HG03565 (cell line): ENCODE measurements at regions not wholly inside any gene's neighbourhood (a gene's known extent, or its start where the extent isn't known, plus 50 kb on each side); places are given as distances from the start of the nearest gene placed in this dataset.

Experiments used
- ATAC-seq: cut with Tn5 transposase; IDR thresholded peaks from one replicate; pipeline ENCODE4 v1.9.1; 2021; ENCODE audit warnings: mild to moderate bottlenecking, moderate library complexity; ENCODE audit not compliant: unreplicated experiment

DNA sequence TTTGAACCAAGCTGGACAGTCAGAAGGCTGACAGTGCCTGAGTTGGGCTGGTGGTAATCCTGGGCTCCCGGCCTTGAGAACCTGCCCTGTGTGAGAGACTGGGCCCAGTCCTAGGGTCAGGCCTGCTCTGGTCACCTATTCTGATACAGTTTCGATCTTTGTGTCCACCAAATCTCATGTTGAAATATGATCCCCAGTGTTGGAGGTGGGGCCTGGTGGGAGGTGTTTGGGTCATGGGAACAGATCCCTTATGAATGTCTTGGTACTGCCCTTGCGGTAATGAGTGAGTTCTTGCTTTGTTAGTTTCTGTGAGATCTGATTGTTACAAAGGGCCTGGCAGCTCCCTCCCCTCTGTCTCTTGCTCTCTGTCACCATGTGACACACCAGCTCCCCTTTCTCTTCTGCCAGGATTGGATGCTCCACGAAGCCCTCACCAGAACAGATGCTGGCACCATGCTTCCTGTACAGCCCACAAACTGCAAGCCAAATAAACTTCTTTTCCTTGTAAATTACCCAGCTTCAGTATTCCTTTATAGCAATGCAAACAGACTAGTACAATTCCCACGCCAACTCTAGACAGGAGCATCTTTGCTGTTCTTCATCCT is 111.8 kb upstream of the ZNF438 start:
- no peak for ATAC-seq

DNA sequence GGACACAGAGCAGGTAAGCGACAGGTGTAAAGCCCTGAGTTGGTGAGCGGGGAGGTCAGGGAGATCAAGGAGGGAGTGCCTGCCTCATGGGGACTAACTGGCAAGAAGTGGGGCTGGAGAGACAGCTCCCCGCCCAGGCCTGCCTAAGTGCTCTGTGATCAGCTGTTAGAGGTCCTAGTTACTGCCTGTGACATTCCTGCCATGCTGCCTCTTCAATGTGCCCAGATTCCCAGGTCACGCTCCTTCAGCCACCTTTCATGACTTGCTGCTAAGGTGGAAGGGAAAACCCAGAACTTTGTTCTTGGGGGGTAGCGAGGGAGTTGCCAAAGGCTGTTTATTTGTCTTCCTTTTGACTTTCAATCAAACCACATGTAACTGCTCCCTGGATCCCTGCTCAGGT is 114.3 kb upstream of the ZNF438 start:
- ATAC-seq, result no peak

DNA sequence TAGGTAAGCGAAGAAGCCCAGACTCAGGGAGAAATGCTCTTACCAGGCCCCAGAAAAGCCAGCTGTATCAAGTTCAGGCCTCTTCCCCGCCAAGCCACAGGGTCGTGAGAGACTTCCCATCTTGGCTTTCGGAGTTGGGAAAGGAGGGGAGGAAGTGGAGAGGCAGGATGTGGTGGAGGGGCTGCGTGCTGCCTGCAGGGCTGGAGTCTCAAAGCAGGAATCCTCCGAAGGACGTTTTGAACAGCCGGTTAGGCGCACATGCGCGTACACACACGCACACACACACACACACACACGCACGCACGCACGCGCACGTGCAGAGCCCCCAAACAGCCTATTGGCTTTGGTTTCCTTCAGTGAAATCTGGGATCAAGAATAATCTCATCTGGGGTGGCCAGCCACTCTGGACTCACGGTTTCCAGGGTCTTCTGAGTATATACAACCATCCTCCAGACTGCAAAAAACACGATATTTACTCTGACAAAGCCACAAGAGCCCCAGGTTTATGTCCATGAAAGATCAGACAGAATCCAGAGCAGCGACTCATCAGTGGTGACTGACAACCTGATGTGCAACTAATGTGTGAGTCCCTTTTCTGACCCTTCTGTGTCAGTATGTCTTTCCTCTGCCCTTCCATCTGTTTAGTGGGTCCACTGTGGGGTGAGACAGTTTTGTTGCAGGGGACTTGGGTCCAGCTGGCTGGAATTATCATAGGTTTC is 115.0 kb upstream of the ZNF438 start:
- ATAC-seq, result no peak

DNA sequence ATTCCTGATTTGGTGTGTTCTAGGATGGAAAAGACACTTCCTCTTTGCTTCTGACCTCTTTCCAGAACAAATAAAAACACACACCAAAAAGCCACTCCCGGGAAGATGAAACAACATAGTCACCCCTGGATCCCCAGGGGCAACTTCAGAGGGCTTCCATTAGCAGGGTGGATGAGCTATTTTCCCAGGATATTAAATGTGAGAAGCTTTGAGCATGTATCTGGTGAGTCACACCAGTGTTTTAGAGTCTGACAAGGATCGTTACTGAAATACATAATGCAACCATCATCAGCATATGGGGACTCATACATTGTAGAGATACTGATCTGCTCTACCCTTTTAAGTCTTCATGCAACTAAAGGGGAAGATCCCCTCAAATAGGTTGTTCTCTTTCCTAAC is 115.5 kb upstream of the ZNF438 start:
- no peak for ATAC-seq

DNA sequence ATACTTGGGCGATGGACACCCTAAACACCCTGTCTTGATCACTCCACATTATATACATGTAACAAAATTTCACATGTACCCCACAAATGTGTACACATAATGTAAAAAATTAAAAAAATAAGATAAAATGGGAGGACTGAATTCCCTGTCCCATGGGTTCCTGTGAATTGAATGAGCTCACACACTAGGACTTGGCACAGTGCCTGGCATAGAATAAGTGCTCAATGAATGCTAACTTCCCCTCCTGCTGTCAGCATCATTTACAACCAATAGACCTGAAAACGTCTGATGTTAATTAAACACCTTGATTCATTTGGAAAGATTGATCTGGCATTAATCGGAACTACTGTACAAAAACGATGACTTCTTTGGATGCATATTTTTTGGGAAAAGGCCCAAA is 117.3 kb upstream of the ZNF438 start:
- no peak for ATAC-seq

DNA sequence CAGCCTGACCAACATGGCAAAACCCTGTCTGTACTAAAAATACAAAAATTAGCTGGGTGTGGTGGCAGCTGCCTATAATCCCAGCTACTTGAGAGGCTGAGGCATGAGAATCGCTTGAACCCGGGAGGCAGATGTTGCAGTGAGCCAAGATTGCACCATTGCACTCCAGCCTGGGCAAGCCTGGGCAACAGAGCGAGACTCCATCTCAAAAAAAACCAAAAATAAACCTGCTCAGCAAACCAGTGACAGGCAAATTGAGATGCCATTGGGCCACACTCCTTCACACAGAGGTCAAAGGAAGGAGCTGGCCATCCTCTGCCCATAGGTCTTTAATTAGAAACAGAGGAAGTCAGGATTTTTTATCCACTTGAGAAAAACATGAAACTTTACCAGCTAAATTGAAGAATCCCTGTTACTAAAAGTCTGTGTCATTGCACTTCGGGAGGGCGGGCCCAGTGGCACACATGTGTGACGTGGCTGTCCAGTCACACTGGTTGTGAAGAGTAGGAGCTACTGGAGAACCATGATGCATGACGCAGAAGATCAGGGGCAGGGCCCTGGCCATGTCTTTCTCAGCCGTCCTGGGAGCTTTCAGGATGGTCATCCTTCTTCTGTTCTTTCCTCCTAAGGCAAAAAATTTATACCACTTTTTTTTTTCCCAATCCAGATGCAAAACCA is 118.3 kb upstream of the ZNF438 start:
- no peak for ATAC-seq

DNA sequence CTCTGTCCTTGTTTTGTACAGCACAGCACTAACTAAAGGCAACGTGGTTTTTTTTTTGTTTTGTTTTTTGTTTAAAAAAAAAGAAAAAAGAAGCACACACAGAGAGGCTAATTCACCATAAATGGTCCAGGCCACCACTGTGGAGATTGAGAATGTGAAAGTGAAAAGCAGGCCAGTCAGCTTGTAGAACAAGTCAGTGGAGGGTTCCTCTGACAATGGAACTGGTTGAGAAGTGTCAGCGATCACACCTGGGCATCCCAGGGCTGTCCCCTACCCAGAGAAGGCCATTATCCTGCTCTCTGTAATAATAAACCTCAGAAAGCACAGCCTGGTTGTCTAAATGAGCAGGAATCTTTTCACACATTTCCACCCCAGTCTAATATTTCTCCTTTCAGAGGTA is 119.6 kb upstream of the ZNF438 start:
- ATAC-seq, result no peak

DNA sequence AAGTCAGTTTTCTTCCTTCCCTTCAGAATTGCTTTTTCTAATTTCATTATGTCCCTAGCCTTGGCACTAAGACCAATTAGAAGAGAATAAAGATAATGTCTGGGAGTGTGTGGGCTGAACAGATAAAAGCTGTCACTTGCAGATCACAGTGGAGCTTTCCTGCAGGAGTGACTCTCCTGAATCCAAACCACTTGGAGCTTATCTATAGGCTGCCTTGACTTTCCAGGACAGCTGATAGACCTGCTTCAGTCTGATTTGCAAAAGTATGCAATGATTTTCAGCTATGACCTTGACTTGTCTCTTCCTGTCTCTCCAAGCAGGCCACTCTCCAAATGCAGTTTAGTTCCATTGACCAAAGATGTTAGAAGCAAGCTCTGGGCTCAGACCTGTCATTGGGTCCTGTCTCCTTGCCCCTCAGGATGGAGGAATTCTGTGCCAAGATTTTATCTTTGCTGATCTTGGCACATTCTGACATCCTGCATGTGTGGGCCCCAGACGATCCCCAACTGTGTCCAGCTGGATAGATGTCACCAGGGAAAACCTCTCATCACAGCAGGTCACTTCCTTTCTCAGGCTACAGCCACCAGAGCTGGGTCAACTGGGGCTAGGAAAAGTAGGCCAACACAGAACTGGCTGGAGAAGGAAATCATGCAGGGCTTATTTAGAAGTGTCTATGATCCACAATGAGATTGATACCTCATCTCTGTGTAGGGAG is 120.9 kb upstream of the ZNF438 start:
- no peak for ATAC-seq

DNA sequence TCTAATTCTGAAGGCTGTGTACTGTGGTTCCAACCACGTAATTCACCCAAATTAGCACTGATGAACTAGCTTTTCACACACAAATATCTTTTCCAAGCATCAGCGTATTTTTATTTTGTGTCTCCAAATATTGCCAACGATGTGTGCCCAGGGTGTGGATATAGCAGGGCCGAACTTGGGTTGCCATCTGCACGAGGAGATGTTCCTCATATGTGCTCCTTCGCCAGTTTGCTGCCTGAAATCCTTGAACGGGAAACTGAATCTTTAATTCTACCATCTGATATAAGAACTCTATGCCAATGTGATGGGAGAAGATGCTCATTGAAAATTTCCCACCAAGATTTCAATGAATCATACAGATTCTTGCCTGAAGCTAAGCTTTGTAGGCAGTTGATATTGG is 121.5 kb upstream of the ZNF438 start:
- ATAC-seq, result no peak

DNA sequence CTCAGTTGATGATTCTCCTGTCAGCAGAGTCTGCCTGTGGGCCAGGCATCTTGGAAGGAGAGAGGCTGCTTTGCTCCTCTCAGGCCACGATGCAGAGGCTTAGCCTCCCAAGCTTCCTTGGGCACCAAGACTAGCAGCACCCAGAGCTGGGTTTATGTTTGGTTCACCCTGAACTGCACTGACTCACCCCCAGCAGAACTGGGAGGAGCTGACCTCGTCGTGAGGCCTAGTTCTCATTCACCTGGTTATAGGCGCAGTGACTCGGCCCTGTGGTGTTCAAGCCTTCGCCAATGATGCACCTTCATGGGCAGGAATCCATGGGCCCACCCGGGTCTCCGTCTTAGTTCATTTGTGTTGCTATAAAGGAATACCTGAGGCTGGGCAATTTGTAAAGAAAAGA is 122.0 kb upstream of the ZNF438 start:
- no peak for ATAC-seq

DNA sequence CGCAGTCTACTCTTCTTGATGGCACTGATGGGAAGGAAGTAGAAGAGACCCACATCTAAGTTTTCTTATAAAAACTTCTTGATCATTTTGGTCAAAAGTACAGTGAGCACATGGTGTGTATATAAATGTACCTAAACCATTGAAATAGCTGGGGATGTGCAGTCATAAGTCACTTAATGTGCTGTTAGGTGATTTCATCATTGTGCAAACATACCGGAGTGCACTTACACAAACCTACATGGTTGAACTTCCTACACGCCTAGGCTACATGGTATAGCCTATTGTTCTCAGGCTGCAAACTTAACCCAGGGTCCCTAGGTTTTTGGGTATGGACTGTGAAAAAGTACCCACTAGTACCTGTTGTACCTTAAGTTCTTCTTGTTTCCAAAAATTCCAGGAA is 123.3 kb upstream of the ZNF438 start:
- ATAC-seq, result no peak

DNA sequence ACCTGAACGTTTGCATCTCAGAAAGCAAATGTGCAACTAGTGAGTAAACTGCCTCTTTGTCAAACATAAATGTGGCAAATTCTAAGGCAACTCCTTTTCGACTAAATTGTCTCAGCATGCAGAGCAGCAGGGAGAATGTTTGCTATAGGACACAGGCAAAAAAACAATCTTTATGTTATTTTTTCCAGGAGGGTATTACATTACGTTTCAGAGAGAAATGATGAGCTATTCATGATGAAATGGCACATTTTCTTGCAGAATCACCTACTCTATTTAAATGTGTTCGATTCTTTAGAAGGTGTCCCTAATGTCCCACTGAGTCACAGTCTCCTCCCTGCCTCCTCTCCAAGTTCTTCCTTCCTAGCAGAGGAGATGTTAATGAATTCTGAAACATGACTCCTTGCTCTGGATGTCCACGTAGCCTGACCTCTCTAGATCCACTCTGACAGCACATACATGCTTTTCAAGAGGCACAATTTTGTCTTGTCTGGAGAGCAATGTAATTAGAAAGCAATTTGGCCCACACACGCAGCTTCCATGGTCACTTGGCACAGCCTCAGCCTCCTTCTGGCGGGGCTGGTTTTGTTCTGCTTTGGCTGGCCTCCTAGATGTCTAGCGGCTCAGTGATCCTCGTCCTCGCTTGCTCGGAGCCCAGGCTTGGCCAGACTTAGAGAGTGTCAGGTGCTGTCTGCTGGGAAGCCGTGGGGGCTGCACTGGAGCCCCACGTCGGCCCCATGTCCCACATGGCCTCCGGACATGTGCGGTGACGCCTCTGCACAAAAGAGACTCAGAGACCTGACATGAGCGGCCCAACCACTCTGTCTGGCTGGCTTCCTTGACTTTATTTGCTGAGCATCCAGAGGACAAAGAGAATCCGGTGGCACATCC is 125.7 kb upstream of the ZNF438 start:
- ATAC-seq, result no peak

DNA sequence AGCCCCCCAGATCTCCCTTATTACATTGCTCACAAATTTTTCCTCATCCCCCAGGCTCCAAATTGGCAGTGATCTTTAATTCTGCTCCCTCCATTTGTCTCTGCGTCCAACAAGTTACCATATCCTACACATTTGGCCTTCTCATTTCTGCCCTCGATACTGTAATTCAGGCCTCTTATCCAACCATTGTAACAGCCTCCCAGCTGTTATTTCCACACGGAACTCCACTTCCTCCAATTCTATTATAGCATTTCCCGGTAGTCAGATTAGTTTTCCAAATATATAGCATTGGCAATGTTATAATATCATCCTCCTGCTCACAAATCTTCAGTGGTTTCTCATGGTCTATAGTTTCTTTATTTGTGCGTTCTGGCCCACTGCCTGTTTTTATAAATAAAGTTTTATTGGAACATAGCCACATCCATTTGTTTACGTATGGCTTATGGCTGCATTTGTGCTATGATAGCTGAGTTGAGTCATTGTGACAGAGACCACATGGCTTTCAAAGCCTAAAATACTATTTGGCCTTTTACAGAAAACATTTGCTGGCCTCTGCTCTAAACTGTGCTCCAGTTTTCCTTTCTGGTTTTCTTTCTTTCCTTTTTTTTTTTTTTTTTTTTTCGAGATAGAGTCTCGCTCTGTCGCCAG is 126.5 kb upstream of the ZNF438 start:
- ATAC-seq, result no peak

DNA sequence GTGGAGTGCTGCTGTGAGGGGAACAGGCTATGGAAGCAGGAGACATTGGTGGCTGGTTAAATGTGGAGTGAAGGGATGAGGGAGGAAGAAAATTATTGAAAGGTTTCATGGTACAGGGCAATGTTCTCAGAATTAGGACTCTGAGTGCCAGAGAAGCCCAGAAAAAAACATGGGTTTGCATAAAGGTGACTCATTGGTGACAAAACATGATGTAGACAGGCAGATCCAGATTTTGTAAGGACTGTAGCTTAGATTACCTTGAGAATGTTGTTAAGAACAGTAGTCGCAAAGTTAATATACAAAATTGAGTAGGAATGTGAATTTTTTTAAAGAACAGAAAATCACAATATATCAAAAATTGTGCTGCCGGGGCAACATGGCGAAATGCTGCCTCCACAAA is 134.9 kb upstream of the ZNF438 start:
- no peak for ATAC-seq

DNA sequence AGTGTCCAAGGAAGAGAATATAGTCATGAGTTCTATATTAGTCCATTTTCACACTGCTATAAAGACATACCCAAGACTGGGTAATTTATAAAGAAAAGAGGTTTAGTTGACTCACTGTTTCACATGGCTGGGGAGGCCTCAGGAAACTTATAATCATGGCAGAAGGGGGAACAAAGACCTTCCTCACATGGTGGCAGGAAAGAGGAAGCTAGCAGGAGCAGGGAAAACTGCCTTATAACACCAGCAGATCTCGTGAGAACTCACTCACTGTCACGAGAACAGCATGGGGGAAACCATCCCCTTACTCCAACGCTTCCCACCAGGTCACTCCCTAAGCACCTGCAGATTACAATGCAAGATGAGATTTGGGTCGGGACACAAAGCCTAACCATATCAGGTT is 139.0 kb upstream of the ZNF438 start:
- ATAC-seq, result no peak

DNA sequence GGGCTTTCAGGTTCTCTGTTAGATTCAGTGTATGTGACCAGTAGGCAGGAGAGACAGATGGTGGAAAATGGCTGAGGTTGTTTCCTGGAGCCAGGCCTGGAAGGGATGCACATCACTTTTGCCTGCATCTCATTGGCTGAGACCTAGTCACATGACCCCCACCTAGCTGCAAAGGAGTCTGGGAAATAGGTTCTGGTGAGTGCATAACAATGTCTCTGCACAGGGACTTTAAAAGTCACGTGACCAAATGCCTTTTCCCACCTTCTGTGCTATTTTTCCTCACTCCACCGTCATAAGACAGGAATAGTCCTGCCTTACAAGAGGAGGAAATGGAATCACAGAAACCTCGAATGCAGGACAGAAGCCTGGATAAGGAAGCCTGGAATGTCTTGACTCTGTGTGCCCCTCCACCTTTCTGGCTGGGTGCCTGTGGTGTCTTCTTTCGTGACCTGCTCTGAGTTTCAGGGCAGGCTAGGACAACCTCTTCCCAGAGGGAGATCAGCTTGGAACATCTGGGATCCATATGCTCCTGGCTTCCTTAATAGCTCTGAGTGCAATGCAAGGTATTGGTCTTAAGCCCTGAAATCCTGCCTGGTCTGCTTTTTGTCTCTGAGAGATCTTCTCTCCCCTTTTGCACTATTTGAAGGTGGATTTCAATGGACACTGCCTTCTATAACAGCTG is 139.9 kb upstream of the ZNF438 start:
- ATAC-seq, result no peak

DNA sequence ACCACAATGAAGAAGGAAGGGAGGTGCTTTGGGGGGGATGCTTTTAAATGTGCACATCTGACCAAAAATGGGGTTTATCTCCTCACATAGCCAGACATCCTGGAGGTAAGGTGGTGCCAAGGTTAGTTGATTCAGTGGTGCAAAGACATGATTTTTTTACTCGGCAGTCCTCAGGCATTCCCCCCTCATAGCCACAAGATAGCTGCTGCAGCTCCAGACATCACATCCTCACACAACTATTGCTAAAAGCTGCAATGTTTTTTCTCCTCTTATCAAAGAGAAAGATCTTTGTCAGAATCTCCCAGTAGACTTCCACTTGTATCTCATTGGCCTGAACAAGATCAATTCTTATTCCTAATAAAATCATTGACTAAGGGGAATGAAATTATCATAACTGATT is 141.3 kb upstream of the ZNF438 start:
- ATAC-seq, result no peak

DNA sequence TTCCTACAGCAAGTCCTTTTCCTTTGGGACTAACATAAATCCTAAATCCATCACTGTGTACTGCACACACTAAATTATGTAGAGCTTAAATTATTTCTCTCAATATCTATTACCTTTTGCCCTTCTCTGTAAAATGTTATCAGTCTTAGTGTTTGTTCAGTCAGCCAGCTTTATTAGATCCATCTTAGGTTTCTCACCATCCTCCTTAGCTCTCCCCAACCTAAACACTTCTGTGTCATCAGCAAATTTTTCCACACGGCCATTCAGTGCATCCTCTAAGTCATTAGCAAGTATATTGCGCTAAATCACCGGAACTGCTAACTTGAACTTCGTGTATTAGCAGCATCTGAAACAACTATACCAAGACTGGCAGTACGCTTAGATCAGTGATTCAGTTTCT is 142.1 kb upstream of the ZNF438 start:
- ATAC-seq, result no peak

DNA sequence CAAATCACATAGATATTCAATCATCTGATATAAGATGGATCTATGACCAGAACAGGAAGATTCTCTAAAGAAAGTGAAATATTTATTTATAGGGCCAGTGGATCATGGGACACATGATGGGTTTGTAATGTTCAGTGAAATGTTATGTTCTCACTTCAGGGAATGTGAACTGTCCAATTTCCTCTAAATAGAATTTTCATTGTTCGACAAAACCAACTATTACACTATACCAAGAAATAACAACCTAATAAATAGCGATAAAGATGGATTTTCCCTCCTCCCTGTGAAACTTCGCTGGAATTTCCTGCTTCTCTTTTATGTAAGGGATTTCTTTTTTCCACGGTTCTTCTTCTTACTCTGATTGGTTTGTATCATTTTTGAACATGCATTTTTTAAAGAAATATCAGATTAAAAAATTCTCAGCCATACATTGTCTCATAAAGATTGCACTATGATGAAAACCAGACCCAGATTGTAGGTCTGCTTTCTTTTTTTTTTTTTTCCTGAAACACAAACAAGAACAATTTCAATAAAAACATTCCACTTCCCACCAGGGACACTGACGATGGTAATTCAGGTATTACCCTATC is 139.8 kb upstream of the ZEB1 start:
- no peak for ATAC-seq
